GM18511 (cell line): ENCODE measurements at regions not wholly inside any gene's neighbourhood (a gene's known extent, or its start where the extent isn't known, plus 50 kb on each side); places are given as distances from the start of the nearest gene placed in this dataset.
"Not testable (repeated sequence)": the region's sequence is repeated elsewhere in the genome, so short reads cannot be mapped to it uniquely, and the experiment has no call there.

Experiments used
- ATAC-seq: cut with Tn5 transposase; IDR thresholded peaks from one replicate; pipeline ENCODE4 v1.9.1; 2021; ENCODE audit warnings: mild to moderate bottlenecking, moderate library complexity; ENCODE audit not compliant: unreplicated experiment

DNA sequence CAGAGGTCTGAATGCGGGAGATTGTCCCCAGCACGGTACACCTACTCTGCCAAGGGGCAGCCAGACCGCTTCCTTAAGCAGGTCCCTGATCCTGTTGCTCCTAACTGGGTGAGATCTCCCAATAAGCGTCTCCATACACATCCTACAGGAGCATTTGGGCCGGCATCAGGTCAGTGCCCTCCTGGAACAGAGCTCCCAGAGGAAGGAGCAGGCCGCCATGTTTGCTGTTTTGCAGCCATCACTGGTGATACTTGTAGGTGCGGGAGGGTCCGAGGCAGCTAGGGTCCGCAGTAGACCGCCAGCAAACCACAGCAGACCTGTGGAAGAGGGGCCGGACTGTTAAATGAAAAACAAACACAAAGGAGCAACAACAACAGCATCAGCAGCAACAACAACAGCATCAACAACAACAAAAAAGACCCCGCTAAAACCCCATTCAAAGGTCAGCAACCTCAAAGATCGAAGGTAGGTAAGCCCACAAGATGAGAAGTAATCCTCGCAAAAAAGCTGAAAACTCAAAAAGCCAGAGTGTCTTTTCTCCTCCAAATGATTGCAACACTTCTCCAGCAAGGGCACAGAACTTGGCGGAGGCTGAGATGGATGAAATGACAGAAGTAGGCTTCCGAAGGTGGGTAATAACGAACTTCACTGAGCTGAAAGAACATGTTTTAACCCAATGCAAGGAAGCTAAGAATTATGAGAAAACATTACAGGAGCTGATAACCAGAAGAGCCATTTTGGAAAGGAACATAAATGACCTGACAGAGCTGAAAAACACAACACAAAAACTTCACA is 79.0 kb upstream of the CDH7 start:
- no peak for ATAC-seq

DNA sequence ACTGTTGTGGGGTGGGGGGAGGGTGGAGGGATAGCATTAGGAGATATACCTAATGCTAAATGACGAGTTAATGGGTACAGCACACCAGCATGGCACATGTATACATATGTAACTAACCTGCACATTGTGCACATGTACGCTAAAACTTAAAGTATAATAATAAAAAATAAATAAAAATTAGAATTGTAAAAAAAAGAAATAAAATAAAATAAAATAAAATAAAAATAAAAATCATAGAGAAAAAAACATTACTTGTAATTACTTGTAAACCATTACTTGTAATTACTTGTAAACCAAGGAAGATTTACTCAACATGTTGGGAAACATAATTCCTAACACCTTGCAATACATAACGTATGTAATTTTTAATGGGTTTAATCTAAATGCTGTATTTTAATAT is 80.7 kb upstream of the CDH7 start:
- ATAC-seq, result not testable (repeated sequence)

DNA sequence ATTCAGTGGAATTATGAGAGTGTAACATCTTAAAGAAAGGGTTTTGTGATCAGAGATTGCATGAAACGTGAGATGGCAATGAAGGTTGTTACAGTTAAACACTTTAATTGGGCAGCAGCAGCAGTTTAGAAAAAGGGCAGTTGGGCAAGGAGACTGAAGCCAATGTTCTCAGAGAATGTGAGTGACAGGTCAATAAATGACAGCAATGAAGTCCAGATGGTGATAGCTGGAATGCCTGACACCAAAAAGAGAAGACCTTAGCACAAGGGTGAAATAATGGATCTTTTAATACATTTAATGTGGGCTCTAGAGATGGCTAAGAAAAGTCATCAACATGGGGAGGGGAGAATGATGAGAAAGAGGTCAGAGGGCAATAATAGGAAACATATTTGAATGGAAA is 89.4 kb upstream of the CDH7 start:
- no peak for ATAC-seq

DNA sequence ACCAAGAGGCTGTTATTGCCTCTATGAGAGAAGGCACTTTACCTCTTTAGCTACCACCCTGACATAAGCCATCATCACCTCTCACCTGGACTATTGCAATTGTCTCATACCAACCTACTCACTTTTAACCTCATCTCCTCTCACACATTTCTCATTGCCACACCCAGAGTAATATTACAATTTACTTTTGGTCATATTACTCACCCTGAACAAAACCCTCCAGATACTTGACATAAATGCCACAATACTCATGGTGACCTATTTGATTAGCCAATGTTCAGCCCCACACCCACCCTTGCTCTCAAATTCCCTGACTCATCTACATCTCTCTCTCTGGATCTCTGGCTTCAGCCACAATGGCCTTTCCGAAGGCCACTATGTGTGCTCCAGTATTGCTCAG is 90.9 kb upstream of the CDH7 start:
- ATAC-seq, result no peak

DNA sequence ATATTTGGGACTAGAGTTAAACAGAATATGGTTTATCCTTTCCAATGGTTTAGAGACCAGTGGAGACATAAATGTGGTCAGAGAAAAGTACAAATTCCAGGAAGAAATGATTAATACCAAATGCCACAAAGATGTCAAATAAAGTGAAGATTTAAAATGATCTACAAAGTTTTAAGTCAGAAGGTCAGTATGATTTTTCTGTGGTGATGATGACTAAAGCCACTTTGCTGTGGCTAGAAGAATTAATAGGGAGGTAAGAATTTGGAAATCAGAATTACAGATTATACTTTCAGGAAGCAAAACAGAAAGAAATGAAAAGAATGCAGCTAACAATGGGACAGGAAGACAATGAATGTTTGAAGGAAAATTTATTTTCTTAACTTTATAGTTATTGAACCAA is 91.5 kb upstream of the CDH7 start:
- no peak for ATAC-seq

DNA sequence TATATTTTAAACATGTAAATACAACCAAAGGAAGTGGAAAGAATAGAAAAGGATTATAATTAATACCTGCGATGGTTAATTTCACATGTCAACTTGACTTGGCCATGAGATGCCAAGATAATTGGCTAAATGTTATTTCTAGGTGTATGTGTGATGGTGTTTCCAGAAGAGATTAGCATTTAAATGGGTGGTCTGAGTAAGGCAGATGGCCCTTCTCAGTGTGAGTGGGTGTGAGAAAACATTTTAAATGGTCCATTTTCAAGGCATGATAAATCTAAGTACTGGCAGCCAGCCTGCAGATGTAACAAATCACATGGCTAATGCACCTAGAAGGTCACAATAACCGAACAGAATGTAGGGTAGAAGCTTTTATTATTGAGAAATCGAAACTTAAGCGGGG is 99.6 kb upstream of the CDH7 start:
- ATAC-seq, result no peak

DNA sequence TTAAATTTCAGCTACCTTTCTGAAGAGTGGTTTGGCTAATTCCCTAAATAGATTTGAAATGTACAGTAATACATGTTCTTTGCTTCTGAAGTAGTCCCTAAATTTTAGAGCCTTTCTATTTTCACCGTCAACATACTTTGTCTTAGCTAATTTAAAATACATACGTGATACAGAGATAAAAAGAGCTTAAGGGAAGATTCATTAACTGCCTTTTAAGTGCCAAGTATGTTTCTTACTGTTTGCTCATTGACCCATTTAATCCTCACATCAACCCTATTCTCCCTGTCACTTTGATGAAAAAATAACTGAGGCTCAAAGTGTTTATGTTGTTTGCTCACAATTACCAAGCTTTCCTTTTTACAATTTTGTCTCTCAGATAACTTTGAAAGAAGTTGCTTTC is 118.6 kb upstream of the CDH7 start:
- ATAC-seq, result no peak

DNA sequence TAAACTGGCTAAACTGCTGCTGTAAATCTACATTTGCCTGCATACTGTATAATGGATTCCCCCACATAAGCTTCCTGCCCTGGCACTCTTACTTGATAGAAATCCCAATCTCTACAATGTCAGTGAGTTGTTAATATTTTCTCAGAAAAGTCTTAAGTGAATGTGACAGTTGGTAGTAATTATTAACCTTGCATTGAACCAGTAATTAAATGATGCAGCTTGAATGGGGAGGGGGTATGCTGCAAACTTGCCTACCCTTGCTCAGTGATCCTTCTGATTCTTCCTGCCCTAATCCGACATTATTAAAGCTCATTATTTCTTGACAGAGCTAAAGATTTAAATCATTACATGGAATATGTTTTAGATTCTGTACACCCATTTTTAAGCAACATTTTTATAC is 119.0 kb upstream of the CDH7 start:
- no peak for ATAC-seq

DNA sequence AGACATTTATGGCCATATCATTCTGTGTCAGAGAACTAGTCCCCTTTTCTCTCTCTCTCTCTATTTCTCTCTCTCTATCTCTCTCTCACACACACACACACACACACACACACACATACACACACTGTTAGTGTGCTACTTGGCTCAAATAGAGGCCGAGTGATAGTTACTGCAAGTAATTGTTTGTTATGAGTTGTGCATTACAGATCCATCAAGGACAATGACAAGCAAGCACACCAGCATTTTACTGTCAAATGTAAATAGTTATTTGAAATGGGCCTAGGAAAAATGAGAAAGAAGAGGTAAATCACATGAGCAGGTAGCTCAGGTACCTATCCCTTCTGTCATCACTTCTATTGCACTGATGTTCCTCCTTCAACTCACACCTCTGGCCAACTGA is 122.4 kb upstream of the CDH7 start:
- no peak for ATAC-seq

DNA sequence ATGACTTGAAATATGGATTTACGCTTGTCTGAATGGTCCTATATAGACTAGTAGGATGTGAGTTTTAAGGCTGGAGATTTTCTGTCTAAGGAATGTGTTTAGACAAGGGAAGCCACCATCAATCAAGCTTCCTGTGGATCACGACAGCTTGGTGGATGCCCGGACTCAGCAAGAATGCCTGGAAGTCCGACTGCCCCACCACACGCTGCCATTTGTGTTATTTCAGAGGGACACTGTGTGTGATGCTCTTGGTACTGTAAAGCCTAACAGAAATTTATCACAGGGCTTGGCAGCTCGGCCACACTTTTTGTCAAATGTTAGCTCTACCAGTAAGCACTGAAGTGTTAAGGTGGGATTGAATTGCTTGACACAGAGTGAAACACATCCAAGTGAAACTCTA is 127.1 kb upstream of the CDH7 start:
- ATAC-seq, result no peak

DNA sequence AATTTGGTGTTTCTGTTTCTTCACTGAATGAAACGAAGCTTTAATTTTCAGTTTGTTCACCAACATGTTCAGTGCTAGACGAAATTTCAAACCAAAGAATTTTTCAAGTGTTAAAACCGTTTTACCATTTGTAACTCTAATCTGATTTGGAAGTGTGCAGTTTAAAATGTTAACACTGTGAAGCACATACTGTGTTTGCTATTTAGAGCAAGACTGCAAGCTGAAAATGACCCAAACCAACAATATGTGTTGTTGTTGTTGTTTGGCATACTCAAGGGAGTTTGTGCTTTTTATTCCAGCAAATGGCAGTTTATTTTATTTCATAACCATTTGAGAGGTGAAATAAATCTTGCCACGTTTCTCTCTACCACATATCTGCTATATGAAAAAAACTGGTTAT is 128.4 kb upstream of the CDH7 start:
- no peak for ATAC-seq

DNA sequence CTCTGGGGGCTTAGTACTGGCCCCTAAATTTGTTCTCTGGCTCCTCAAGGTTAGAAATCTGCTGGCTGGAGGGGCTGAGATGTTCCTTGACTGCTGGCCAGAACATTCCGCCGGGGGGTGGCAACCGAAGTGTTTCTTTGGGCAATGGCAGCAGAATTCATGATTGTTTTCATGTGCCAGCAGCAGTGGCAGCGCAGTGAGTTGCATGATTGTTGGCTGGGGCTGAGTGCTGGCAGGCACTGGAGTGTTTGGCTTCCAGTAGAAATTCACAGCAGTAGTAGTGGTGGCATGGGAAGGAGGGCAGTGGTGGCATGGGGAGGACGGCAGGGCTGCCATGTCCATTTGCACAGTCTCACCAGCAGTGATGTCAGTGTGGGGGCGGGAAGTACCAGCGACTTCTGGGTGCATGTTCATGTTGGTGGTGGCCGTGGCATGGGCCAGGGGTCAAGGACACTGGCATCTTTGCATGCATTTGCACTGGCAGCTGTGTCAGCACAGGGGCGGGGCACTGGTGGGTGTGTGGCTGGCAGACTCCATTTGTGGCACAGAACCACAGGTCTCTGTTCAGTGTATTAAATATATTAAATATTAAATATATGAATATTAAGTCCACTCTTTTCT is 130.6 kb upstream of the CDH7 start:
- no peak for ATAC-seq

DNA sequence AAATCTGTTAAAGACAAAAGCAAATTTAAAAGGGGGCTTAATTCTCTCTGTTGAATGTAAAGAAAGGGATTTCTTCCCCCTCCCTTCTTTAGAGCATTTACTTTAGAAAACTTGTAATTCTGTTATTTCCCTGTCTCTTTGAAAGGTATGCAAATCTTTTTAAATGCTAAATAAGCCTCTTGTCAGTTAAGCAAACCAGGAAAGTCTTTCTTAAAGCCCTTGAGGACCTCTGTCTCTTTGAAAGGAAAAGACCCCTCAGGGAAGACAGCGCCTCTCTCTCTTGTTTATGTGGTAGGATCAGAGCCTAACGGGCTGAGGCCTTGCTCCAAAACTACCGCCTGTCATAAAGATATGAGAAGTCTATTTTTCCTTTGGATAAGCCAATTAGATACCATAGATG is 139.9 kb upstream of the CDH7 start:
- no peak for ATAC-seq

DNA sequence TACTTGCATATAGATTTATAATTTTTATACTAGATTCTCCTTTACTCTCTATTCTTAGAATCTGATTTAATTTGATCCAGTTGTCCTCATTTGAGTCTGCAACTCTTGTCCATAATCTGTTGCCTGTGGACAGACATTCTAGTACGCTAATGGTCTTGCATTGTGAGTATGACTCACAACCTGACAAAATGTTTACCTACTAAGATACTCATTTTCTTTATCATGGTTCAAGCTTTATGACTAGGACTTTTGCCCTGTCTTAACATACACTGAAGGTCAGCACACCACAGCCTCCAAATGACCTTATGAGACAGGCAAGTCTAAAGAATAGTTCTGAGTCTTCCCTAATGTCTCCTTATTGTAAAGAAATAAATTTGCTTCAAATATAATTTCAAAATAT is 142.3 kb upstream of the CDH7 start:
- no peak for ATAC-seq

DNA sequence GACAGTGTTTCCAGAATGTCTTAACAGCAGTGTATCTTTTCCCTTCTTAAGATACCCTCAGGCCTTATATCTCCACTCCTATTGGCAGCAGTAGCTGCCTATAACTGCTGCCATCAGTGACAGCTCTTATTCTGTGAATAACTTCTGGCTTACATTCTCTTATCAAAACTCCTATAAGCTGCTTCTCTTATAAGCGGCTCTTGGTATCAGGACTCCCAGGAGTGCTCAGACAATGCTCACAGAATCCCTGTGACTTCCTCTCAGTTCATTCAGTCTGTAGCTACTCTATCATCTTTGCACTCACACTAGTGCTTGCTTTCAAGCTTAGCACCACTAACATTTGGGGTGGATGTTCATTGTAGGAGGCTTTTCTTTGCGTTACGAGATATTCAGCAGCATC is 143.7 kb upstream of the CDH7 start:
- ATAC-seq, result no peak

DNA sequence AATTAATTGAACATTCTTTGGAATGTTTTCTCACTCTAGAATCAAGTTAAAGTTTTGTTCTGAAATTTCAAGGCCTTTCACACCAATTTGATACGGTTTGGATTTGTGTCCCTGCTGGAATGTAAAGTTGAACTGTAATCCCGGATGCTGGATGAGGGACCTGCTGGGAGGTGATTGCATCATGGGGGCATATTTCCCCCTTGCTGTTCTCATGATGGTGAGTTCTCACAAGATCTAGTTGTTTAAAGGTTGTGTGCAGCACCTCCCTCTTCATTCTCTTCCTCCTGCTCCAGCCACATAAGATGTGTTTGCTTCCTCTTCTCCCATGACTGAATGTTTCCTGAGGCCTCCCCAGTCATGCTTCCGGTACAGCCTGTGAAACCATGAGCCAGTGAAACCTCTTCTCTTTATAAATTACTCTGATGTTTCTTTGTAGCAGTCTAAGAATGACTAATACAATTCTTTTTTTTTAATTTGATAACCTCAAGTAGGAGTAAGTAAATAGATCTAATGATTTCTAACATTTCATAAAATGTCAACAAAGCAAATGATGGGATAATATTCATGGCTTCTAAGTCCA is 144.2 kb upstream of the CDH7 start:
- ATAC-seq, result no peak

DNA sequence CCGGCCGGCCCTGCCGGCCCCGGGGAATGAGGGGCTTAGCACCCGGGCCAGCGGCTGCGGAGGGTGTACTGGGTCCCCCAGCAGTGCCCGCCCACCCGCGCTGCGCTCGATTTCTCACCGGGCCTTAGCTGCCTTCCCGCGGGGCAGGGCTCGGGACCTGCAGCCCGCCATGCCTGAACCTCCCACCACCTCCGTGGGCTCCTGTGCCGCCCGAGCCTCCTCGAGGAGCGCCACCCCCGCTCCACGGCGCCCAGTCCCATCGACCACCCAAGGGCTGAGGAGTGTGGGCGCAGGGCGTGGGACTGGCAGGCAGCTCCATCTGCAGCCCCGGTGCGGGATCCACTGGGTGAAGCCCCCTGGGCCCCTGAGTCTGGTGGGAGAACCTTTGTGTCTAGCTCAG is 145.5 kb upstream of the CDH7 start:
- ATAC-seq, result not testable (repeated sequence)

DNA sequence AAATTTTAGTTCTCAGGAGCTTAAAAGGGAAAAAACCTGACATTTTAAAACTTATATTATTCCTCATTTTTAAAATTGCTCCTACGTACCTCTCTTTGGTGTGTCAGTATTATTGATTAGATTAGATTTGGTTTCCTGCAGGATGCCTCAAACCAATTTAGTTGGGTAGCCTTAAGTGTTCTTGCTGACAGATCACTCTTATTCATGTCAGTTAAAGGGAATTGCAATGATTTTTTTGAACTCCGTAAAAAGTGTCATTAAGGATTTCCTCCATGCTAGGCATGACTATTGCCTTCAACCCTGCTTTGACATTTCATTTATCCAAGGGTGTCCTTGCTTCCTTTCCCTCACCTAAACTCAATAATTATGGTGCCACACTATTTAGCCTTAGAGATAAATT is 149.0 kb upstream of the CDH7 start:
- ATAC-seq, result no peak

DNA sequence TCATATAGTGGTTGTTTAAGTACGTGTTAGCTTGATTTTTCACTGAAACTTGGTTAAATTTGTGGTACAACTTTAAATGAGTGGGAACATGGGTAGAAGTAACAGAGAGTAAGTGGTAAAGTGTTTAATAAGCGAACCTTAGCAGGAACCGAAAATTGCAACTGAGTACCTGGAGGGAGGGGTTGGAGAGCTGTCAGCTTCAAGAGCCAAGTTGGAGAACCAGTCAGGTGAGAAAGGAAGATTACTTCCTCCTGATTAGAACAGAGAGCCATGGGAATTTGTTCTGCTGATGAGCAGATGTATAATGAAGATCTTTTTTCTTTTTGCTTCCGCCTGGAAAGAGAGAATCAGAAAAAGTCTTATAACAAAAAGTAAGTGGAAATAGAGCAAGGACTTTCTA is 158.4 kb upstream of the CDH7 start:
- ATAC-seq, result no peak

DNA sequence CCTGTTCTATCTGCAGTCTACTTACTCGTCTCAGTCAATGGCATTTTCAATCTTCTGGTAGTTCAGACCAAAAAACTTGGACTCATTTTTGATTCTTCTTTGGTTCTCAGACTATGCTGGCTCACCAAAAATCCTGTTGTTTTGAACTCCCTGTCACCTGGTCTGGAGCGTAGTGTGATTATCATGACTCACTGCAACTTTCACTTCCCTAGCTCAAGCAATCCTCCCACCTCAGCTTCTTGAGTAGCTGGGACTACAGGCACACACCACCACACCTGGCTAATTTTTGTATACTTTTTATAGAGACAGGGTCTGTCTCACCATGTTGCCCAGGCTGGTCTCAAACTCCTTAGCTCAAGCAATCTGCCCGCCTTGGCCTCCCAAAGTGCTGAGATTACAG is 163.3 kb upstream of the CDH7 start:
- no peak for ATAC-seq

DNA sequence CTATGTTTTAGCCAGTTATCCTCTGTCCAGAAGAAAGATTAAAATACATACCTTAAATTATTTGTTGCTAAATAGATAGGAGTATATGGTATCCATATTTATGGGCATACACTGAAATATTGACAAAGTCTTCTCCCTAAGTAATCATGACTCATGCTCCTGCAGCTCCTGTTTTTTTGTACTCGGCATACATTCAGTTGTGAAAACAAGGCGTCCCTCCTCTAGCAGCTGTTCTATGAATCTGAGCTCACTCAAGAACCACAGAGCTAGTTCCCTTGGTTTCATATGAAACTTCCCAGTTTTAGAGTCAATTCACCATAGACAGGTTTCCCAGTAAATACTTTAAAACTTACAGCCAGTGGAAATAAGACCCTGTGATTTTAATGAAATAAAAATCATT is 168.7 kb upstream of the CDH7 start:
- ATAC-seq, result not testable (repeated sequence)

DNA sequence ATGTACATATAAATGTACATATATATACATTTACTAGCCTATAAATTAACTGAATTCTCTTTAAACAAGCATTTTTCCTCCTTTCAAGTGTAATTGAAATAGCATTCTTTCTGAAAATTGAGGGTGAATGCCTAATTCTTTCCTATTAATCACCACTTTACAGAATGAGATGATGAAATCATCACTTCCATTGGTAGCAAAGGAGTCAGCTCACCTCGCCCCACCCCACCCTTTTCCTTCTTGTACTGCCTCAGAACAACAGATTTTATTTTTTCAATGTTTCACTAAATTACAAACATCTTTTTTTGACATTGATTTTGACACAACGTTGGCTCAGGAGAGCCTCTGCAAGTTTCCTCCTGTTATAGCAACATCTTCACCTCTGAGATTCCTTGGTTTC is 181.9 kb upstream of the CDH7 start:
- ATAC-seq, result no peak

DNA sequence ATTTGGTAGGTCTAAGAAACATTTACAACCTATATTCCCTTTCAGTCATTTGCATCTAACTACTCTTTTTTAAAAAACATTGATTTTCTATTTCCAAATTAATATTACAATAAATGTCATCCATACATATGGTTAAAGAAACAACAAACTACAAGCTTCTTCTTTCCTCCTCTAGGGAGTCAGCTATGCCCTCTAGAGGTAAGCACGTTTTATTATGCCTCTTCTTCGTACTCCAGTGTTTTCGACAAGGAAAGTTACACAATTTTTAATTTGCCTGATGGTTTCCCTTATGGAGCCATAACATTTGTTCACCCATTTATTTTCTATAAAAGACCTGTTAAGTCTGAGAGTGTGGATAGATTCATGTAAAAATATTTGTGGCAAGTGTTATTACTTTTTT is 183.4 kb upstream of the CDH7 start:
- no peak for ATAC-seq
